HUDEP-2 (cell line): ENCODE measurements at regions not wholly inside any gene's neighbourhood (a gene's known extent, or its start where the extent isn't known, plus 50 kb on each side); places are given as distances from the start of the nearest gene placed in this dataset.
"Not testable (repeated sequence)": the region's sequence is repeated elsewhere in the genome, so short reads cannot be mapped to it uniquely, and the experiment has no call there.

Source experiments
- DNase-seq, 76 experiments: peaks; one replicate each; lab custom pipeline; 2025; ENCODE audit not compliant: unreplicated experiment in 76 of 76; lab: John Stamatoyannopoulos, UW

- DNase-seq = no peak
These were observed 138.7 kb downstream of the ENC1 start for GRCh38 chr5:74501674-74502478.

- DNase-seq = no peak
These were observed 140.2 kb downstream of the ENC1 start for GRCh38 chr5:74500110-74500917.

GRCh38 chr5:74499256-74500050 is 141.1 kb downstream of the ENC1 start:
- no peak for DNase-seq

GRCh38 chr5:74497706-74498105 is 142.8 kb downstream of the ENC1 start:
- no peak for DNase-seq

- no peak for DNase-seq
These were observed 147.1 kb downstream of the ENC1 start for GRCh38 chr5:74493411-74493810.

- no peak for DNase-seq
These were observed 148.3 kb downstream of the ENC1 start for GRCh38 chr5:74492230-74492629.

GRCh38 chr5:74491586-74491985 is 148.9 kb downstream of the ENC1 start:
- DNase-seq = no peak

- DNase-seq = no peak
These were observed 149.7 kb downstream of the ENC1 start for GRCh38 chr5:74490814-74491213.

- DNase-seq = no peak
These were observed 157.5 kb downstream of the ENC1 start for GRCh38 chr5:74482990-74483389.

GRCh38 chr5:74482523-74482922 is 158.0 kb downstream of the ENC1 start:
- DNase-seq = no peak

- DNase-seq = not testable (repeated sequence)
These were observed 159.2 kb downstream of the ENC1 start for GRCh38 chr5:74481357-74481756.

GRCh38 chr5:74480201-74480600 is 160.3 kb downstream of the ENC1 start:
- no peak for DNase-seq

GRCh38 chr5:74478328-74478727 is 162.2 kb downstream of the ENC1 start:
- DNase-seq = no peak

GRCh38 chr5:74477761-74478160 is 162.8 kb downstream of the ENC1 start:
- DNase-seq = no peak

GRCh38 chr5:74476819-74477453 is 163.6 kb downstream of the ENC1 start:
- DNase-seq = no peak

- DNase-seq = no peak
These were observed 164.3 kb downstream of the ENC1 start for GRCh38 chr5:74476046-74476818.

- no peak for DNase-seq
These were observed 168.7 kb downstream of the ENC1 start for GRCh38 chr5:74471875-74472274.

GRCh38 chr5:74469234-74469994 is 171.1 kb downstream of the ENC1 start:
- DNase-seq = no peak

GRCh38 chr5:74468421-74468820 is 172.1 kb downstream of the ENC1 start:
- no peak for DNase-seq
